Neural progenitor cell (in vitro differentiated cells): ENCODE measurements at regions not wholly inside any gene's neighbourhood (a gene's known extent, or its start where the extent isn't known, plus 50 kb on each side); places are given as distances from the start of the nearest gene placed in this dataset.

Experiments used
- DNase-seq: peaks from one replicate; pipeline ENCODE4 v3.0.0-alpha.2; 2016; ENCODE audit warnings: low spot score
- H2AFZ ChIP-seq: fragments of 200-600 bp; sonication (generic); replicated peaks from 2 replicates; pipeline ENCODE4 v1.6.1; 2016; ENCODE audit warnings: antibody characterized with exemption
- H3F3A ChIP-seq: fragments of 200-600 bp; sonication (generic); 2 replicates; pipeline ENCODE4 v1.6.1; 2016; ENCODE audit warnings: antibody characterized with exemption, low read depth
- H3K27ac ChIP-seq: fragments of 200-600 bp; sonication (generic); 2 replicates; pipeline ENCODE4 v1.5.1; 2016; ENCODE audit warnings: mild to moderate bottlenecking
- H3K27me3 ChIP-seq: fragments of 200-600 bp; sonication (generic); 2 replicates; pipeline ENCODE4 v1.6.1; 2016; ENCODE audit warnings: mild to moderate bottlenecking, moderate library complexity
- H3K36me3 ChIP-seq: fragments of 200-600 bp; sonication (generic); 2 replicates; pipeline ENCODE4 v1.5.1; 2016
- H3K4me1 ChIP-seq: fragments of 200-600 bp; sonication (generic); 2 replicates; pipeline ENCODE4 v1.6.1; 2016; ENCODE audit warnings: mixed run types
- H3K4me2 ChIP-seq: fragments of 200-600 bp; sonication (generic); 2 replicates; pipeline ENCODE4 v1.6.1; 2016
- H3K4me3 ChIP-seq: fragments of 200-600 bp; sonication (generic); 2 replicates; pipeline ENCODE4 v1.5.1; 2016
- H3K79me2 ChIP-seq: fragments of 200-600 bp; sonication (generic); 2 replicates; pipeline ENCODE4 v1.6.1; 2016; ENCODE audit warnings: low read depth
- H3K9ac ChIP-seq: fragments of 200-600 bp; sonication (generic); 2 replicates; pipeline ENCODE4 v1.6.1; 2016
- H3K9me3 ChIP-seq: fragments of 200-600 bp; sonication (generic); 2 replicates; pipeline ENCODE4 v1.5.1; 2016; ENCODE audit warnings: low read depth
- H4K20me1 ChIP-seq: fragments of 200-600 bp; sonication (generic); 2 replicates; pipeline ENCODE4 v1.6.1; 2016; ENCODE audit warnings: low read depth
- H3K27ac Mint-ChIP-seq: 3 replicates; pipeline ENCODE4 v1.8.0; 2021; ENCODE audit warnings: mixed read lengths
- H3K27me3 Mint-ChIP-seq: 2 replicates; pipeline ENCODE4 v1.8.0; 2022; ENCODE audit warnings: low read depth, mild to moderate bottlenecking, inconsistent platforms, moderate library complexity, mixed read lengths; ENCODE audit not compliant: insufficient read depth
- H3K36me3 Mint-ChIP-seq: 3 replicates; pipeline ENCODE4 v1.8.0; 2021; ENCODE audit warnings: mixed read lengths
- H3K4me1 Mint-ChIP-seq: 3 replicates; pipeline ENCODE4 v1.8.0; 2021; ENCODE audit warnings: mixed read lengths
- H3K4me3 Mint-ChIP-seq: 3 replicates; pipeline ENCODE4 v1.8.0; 2021; ENCODE audit warnings: mild to moderate bottlenecking, moderate library complexity, mixed read lengths
- H3K9me3 Mint-ChIP-seq: 3 replicates; pipeline ENCODE4 v1.8.0; 2020; ENCODE audit warnings: mixed read lengths
- EZH2 ChIP-seq: fragments of 200-600 bp; sonication (generic); IDR thresholded peaks from 2 replicates; pipeline ENCODE4 v1.6.1; 2017; ENCODE audit warnings: antibody characterized with exemption, mild to moderate bottlenecking, moderate library complexity
- EZH2phosphoT487 ChIP-seq: fragments of 200-600 bp; sonication (generic); IDR thresholded peaks from 2 replicates; pipeline ENCODE4 v1.6.1; 2017; ENCODE audit warnings: antibody characterized with exemption
- TF ChIP-seq, protein P1 (sequence below): fragments of 200-600 bp; sonication (generic); IDR thresholded peaks from 2 replicates; pipeline ENCODE4 v1.5.1; 2017; ENCODE audit warnings: antibody characterized with exemption, mild to moderate bottlenecking

DNA sequence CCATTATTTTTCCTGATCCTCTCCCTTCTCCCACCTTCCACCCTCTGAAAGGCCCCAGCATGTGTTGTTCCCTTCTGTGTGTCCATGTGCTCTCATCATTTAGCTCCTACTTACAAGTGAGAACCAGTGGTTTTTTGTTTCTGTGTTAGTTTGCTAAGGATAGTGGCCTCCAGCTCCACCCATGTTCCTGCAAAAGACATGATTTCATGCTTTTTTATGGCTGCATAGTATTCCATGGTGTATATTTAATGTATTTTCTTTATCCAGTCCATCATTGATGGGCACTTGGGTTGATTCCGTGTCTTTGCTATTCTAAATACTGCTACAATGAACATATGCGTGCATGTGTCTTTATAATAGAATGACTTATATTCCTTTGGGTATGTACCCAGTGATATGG lies 89.4 kb upstream of the C1orf174 start:
- Mint-ChIP-seq H3K27me3 (peaks cover 17% of the 10 kb centered on the region), H3K4me1 (peaks cover 9% of the 10 kb centered on the region), H3K9me3 (peaks cover 5% of the 10 kb centered on the region), H3K4me3 (no peak overlapping the region), H3K36me3 (no peaks in the 10 kb centered on the region), H3K27ac (peak overlapping the region; percentile 22)
- TF ChIP-seq EZH2phosphoT487: no peak
- TF ChIP-seq, protein P1, sequence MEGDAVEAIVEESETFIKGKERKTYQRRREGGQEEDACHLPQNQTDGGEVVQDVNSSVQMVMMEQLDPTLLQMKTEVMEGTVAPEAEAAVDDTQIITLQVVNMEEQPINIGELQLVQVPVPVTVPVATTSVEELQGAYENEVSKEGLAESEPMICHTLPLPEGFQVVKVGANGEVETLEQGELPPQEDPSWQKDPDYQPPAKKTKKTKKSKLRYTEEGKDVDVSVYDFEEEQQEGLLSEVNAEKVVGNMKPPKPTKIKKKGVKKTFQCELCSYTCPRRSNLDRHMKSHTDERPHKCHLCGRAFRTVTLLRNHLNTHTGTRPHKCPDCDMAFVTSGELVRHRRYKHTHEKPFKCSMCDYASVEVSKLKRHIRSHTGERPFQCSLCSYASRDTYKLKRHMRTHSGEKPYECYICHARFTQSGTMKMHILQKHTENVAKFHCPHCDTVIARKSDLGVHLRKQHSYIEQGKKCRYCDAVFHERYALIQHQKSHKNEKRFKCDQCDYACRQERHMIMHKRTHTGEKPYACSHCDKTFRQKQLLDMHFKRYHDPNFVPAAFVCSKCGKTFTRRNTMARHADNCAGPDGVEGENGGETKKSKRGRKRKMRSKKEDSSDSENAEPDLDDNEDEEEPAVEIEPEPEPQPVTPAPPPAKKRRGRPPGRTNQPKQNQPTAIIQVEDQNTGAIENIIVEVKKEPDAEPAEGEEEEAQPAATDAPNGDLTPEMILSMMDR: no peak
- TF ChIP-seq EZH2: no peak
- H3K4me1 ChIP-seq: no peaks in the 10 kb centered on the region
- H3K4me2 ChIP-seq: no peak overlapping the region
- H3K27me3 ChIP-seq: no peaks in the 10 kb centered on the region
- no peak overlapping the region for H3K9ac ChIP-seq
- H3K9me3 ChIP-seq: no peaks in the 10 kb centered on the region
- no peaks in the 10 kb centered on the region for H3K79me2 ChIP-seq
- no peaks in the 10 kb centered on the region for H4K20me1 ChIP-seq
- H2AFZ ChIP-seq: no peak overlapping the region
- no peaks in the 10 kb centered on the region for H3K36me3 ChIP-seq
- H3K27ac ChIP-seq: no peak overlapping the region
- no peaks in the 10 kb centered on the region for H3F3A ChIP-seq
- no peak for DNase-seq
- H3K4me3 ChIP-seq: no peak overlapping the region

DNA sequence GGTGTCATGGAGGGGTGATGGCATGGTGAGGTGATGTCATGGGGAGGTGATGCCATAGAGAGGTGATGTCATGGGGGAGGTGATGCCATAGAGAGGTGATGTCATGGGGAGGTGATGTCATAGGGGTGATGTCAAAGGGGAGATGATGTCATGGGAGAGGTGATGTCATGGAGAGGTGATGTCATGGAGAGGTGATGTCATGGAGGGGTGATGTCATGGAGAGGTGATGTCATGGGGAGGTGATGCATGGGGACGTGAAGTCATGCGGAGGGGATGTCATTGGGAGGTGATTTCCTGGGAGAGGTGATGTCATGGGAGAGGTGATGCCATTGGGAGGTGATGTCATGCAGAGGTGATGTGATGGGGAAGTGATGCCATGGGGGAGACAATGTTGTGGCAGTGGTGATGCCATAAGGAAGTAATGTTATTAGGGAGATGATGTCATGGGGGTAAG lies 92.1 kb upstream of the C1orf174 start:
- no peaks in the 10 kb centered on the region for H4K20me1 ChIP-seq
- Mint-ChIP-seq H3K9me3 (peaks cover 5% of the 10 kb centered on the region), H3K4me1 (peaks cover 7% of the 10 kb centered on the region), H3K4me3 (no peak overlapping the region), H3K27me3 (peaks cover 20% of the 10 kb centered on the region), H3K27ac (no peak overlapping the region), H3K36me3 (no peaks in the 10 kb centered on the region)
- no peak overlapping the region for H3K9ac ChIP-seq
- TF ChIP-seq EZH2phosphoT487: no peak
- TF ChIP-seq EZH2: no peak
- TF ChIP-seq, protein P1: no peak
- no peaks in the 10 kb centered on the region for H3K4me1 ChIP-seq
- no peaks in the 10 kb centered on the region for H3K9me3 ChIP-seq
- no peaks in the 10 kb centered on the region for H3K27me3 ChIP-seq
- no peak for DNase-seq
- H3K27ac ChIP-seq: no peak overlapping the region
- no peak overlapping the region for H3K4me3 ChIP-seq
- no peaks in the 10 kb centered on the region for H3K36me3 ChIP-seq
- H3F3A ChIP-seq: no peaks in the 10 kb centered on the region
- no peaks in the 10 kb centered on the region for H3K79me2 ChIP-seq
- H3K4me2 ChIP-seq: no peak overlapping the region
- no peak overlapping the region for H2AFZ ChIP-seq

GRCh38 chr1:3992746-3993145 lies 92.7 kb upstream of the C1orf174 start:
- Histone ChIP-seq H3K4me2 (no peak overlapping the region), H3K9ac (no peak overlapping the region), H3K27me3 (no peaks in the 10 kb centered on the region), H3F3A (no peaks in the 10 kb centered on the region), H3K36me3 (no peaks in the 10 kb centered on the region), H3K27ac (no peak overlapping the region), H3K4me1 (no peaks in the 10 kb centered on the region), H2AFZ (no peak overlapping the region), H3K4me3 (no peak overlapping the region), H4K20me1 (no peaks in the 10 kb centered on the region), H3K79me2 (no peaks in the 10 kb centered on the region), H3K9me3 (no peaks in the 10 kb centered on the region)
- no peak for DNase-seq
- Mint-ChIP-seq H3K4me3 (no peak overlapping the region), H3K4me1 (peaks cover 10% of the 10 kb centered on the region), H3K9me3 (peaks cover 5% of the 10 kb centered on the region), H3K27ac (no peak overlapping the region), H3K36me3 (no peaks in the 10 kb centered on the region), H3K27me3 (peaks cover 23% of the 10 kb centered on the region)
- TF ChIP-seq EZH2: no peak
- no peak for TF ChIP-seq EZH2phosphoT487
- TF ChIP-seq, protein P1: no peak
